HG03378 (cell line): ENCODE measurements at regions not wholly inside any gene's neighbourhood (a gene's known extent, or its start where the extent isn't known, plus 50 kb on each side); places are given as distances from the start of the nearest gene placed in this dataset.
"Not testable (repeated sequence)": the region's sequence is repeated elsewhere in the genome, so short reads cannot be mapped to it uniquely, and the experiment has no call there.

ENCODE experiments used
- ATAC-seq: cut with Tn5 transposase; IDR thresholded peaks from one replicate; pipeline ENCODE4 v1.9.1; 2021; ENCODE audit warnings: mild to moderate bottlenecking, moderate library complexity; ENCODE audit not compliant: unreplicated experiment

- no peak for ATAC-seq
Measured at GRCh38 chr6:84581494-84582259, 182.7 kb downstream of the TBX18 start.

GRCh38 chr6:84579404-84579803 is 185.0 kb downstream of the TBX18 start:
- ATAC-seq, result no peak

GRCh38 chr6:84576029-84576428 is 188.4 kb downstream of the TBX18 start:
- no peak for ATAC-seq

GRCh38 chr6:84575264-84575663 is 189.1 kb downstream of the TBX18 start:
- ATAC-seq, result peak; percentile 100

- no peak for ATAC-seq
Measured at GRCh38 chr6:84569882-84570281, 194.5 kb downstream of the TBX18 start.

GRCh38 chr6:84568971-84569370 is 195.4 kb downstream of the TBX18 start:
- no peak for ATAC-seq

- not testable (repeated sequence) for ATAC-seq
Measured at GRCh38 chr6:84565718-84566117, 198.7 kb downstream of the TBX18 start.

- ATAC-seq, result no peak
Measured at GRCh38 chr6:84560436-84561390, 203.7 kb downstream of the TBX18 start.

- no peak for ATAC-seq
Measured at GRCh38 chr6:84556541-84557335, 207.7 kb downstream of the TBX18 start.

- no peak for ATAC-seq
Measured at GRCh38 chr6:84554706-84555105, 209.7 kb downstream of the TBX18 start.

- ATAC-seq, result no peak
Measured at GRCh38 chr6:84554074-84554473, 210.3 kb downstream of the TBX18 start.

- ATAC-seq, result no peak
Measured at GRCh38 chr6:84553527-84553926, 210.9 kb downstream of the TBX18 start.

GRCh38 chr6:84551797-84552196 is 212.6 kb downstream of the TBX18 start:
- no peak for ATAC-seq

- ATAC-seq, result no peak
Measured at GRCh38 chr6:84549917-84550316, 214.5 kb downstream of the TBX18 start.

- peak; percentile 77 for ATAC-seq
Measured at GRCh38 chr6:84547341-84547801, 217.0 kb downstream of the TBX18 start.

GRCh38 chr6:84546427-84546914 is 217.9 kb downstream of the TBX18 start:
- no peak for ATAC-seq

GRCh38 chr6:84539122-84539856 is 225.1 kb downstream of the TBX18 start:
- ATAC-seq, result no peak

- ATAC-seq, result no peak
Measured at GRCh38 chr6:84536885-84537638, 227.3 kb downstream of the TBX18 start.

GRCh38 chr6:84528201-84528600 is 236.2 kb downstream of the TBX18 start:
- ATAC-seq, result no peak
